Panc1 (cell line): ENCODE measurements at regions not wholly inside any gene's neighbourhood (a gene's known extent, or its start where the extent isn't known, plus 50 kb on each side); places are given as distances from the start of the nearest gene placed in this dataset.

Experiments
- ATAC-seq: fragments of 200-7000 bp; cut with Tn5 transposase; 2 replicates; pipeline ENCODE4 v1.9.1; 2020; ENCODE audit warnings: mild to moderate bottlenecking, moderate library complexity
- BruUV-seq: library from RNA; stranded (reverse); fragments of 400-500 nt; replicated peaks from 2 replicates; lab custom pipeline; 2021; lab: Mats Ljungman, UMichigan
- CTCF ChIA-PET: fragments of 300-600 bp; sonication (Branson Sonifier 250); formaldehyde crosslinking; loops from one replicate; lab custom pipeline; 2022; ENCODE audit warnings: antibody characterized with exemption; lab: Charles Lee
- POLR2A ChIA-PET: fragments of 300-600 bp; sonication (Branson Sonifier 250); formaldehyde crosslinking; loops from one replicate; lab custom pipeline; 2022; ENCODE audit warnings: antibody characterized with exemption; lab: Charles Lee
- DNase-seq: peaks from one replicate; pipeline ENCODE4 v3.0.0-alpha.2; 2010; ENCODE audit warnings: low read depth, low spot score
- H3K27ac ChIP-seq: 2 replicates; pipeline ENCODE4 v1.5.1; 2011; ENCODE audit warnings: mild to moderate bottlenecking, low read length, inconsistent platforms
- H3K27me3 ChIP-seq: fragments of 200-500 bp; sonication (Bioruptor generic); 2 replicates; pipeline ENCODE4 v1.6.0; 2014; ENCODE audit warnings: low read length, inconsistent platforms; ENCODE audit not compliant: control insufficient read depth, insufficient read depth
- H3K36me3 ChIP-seq: fragments of 200-500 bp; sonication (Bioruptor generic); 2 replicates; pipeline ENCODE4 v1.5.1; 2014; ENCODE audit warnings: inconsistent platforms, mild to moderate bottlenecking, low read length, moderate library complexity; ENCODE audit not compliant: control insufficient read depth, insufficient read depth
- H3K4me1 ChIP-seq: 2 replicates; pipeline ENCODE4 v1.5.1; 2011; ENCODE audit warnings: inconsistent platforms, mild to moderate bottlenecking, low read length, moderate library complexity; ENCODE audit not compliant: control insufficient read depth, insufficient read depth
- H3K4me3 ChIP-seq, 2 experiments: 2 replicates each; pipeline ENCODE4 v1.5.1; 2011 to 2012; ENCODE audit warnings: low read depth in 2 of 2, low read length in 2 of 2, mild to moderate bottlenecking in 2 of 2, inconsistent platforms in 1 of 2, moderate library complexity in 1 of 2
- H3K9me3 ChIP-seq: fragments of 200-500 bp; sonication (Bioruptor generic); 2 replicates; pipeline ENCODE4 v1.5.1; 2014; ENCODE audit warnings: low read depth, mild to moderate bottlenecking, inconsistent platforms, low read length, moderate library complexity; ENCODE audit not compliant: control insufficient read depth, insufficient read depth
- CTCF ChIP-seq: fragments of 450-650 bp; IDR thresholded peaks from 2 replicates; pipeline ENCODE4 v1.5.1; 2017; ENCODE audit warnings: mild to moderate bottlenecking
- POLR2AphosphoS5 ChIP-seq: IDR thresholded peaks from 2 replicates; pipeline ENCODE4 v1.6.1; 2012; ENCODE audit warnings: mild to moderate bottlenecking, low read depth, low read length, moderate library complexity
- REST ChIP-seq, 2 experiments: IDR thresholded peaks; 2 replicates each; pipeline ENCODE4 v1.6.1; 2011 to 2012; ENCODE audit warnings: low read depth in 2 of 2, control low read depth in 1 of 2, low read length in 1 of 2, mild to moderate bottlenecking in 1 of 2, moderate library complexity in 1 of 2; ENCODE audit not compliant: insufficient read depth in 1 of 2
- SIN3A ChIP-seq: IDR thresholded peaks from 2 replicates; pipeline ENCODE4 v1.6.1; 2012; ENCODE audit warnings: low read depth, mild to moderate bottlenecking, low read length, moderate library complexity, borderline replicate concordance; ENCODE audit not compliant: insufficient read depth
- TCF7L2 ChIP-seq: IDR thresholded peaks from 2 replicates; pipeline ENCODE4 v1.6.1; 2011; ENCODE audit warnings: mild to moderate bottlenecking, low read depth, low read length, inconsistent platforms
- in situ Hi-C: cut with HindIII; loops from 2 replicates; pipeline ENCODE4 v1.10.0; 2016; ENCODE audit warnings: low sequenced_read_pairs, low pct_unique_long_range_greater_than_20kb
- intact Hi-C: fragments of 100-400 bp; cut with micrococcal nuclease; formaldehyde crosslinking; loops from one replicate; pipeline ENCODE4 v1.10.0; 2022; ENCODE audit not compliant: unreplicated experiment

DNA sequence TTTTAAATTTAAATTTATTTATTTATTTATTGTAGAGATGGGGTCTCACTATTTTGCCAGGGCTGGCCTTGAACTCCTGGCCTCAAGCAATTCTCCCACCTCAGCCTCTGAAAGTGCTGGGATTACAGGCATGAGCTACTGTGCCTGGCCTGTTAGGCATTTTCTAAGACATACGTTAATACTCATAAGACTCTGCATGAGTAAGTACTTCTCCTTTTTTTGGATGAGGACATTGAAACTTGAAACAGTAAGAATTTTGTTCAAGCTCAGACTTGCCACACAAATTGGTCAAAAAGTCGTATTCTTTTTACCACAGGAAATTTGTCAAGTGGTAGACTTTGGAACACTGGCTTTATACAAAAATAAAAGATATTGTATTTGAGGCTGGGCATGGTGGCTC, 187.4 kb upstream of the RASSF8 start:
- no peak for ATAC-seq
- Histone ChIP-seq H3K4me1 (peaks cover 4% of the 10 kb centered on the region; the same call in 1 of the 2 replicates), H3K27ac (no peak overlapping the region), H3K36me3 (no peaks in the 10 kb centered on the region), H3K9me3 (no peaks in the 10 kb centered on the region), H3K4me3 (no peak overlapping the region), H3K27me3 (no peaks in the 10 kb centered on the region)
- DNase-seq: no peak
- ChIA-PET CTCF (no interaction called here), POLR2A (no interaction called here)
- no peak for TF ChIP-seq POLR2AphosphoS5
- no peak for TF ChIP-seq REST (IDR thresholded peaks at IDR 0.05; ENCODE audit: insufficient read depth in 1 of 2, low read depth in 2 of 2, low read length in 1 of 2)
- TF ChIP-seq CTCF: no peak
- TF ChIP-seq TCF7L2: no peak
- TF ChIP-seq SIN3A: no peak
- BruUV-seq: no TSS peak
- intact Hi-C loops: no loop called here
- in situ Hi-C loops: no loop called here

DNA sequence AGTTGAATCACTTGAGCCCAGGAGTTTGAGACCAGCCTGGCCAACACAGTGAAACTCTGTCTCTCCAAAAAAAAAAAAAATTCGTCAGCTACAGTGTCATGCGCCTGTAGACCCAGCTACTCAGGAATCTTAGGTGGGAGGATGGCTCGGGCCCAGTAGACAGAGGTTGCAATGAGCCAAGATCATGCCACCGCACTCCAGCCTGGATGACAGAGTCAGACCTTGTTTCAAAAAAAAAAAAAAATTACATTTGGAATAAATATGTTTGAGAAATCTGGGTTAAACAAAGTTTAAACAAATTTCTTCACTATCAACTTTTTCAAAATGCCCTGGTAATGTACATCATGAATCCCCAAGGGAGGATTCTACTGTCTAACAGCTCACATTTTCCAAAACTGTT, 187.0 kb upstream of the RASSF8 start:
- no TSS peak for BruUV-seq
- TF ChIP-seq POLR2AphosphoS5 (no peak), SIN3A (no peak), REST (IDR thresholded peaks at IDR 0.05; ENCODE audit: insufficient read depth in 1 of 2, low read depth in 2 of 2, low read length in 1 of 2) (no peak), TCF7L2 (no peak)
- H3K27me3 ChIP-seq: no peaks in the 10 kb centered on the region
- H3K4me1 ChIP-seq: peaks cover 4% of the 10 kb centered on the region; the same call in 1 of the 2 replicates
- H3K9me3 ChIP-seq: no peaks in the 10 kb centered on the region
- no peak overlapping the region for H3K27ac ChIP-seq
- intact Hi-C loops (no loop called here), in situ Hi-C loops (no loop called here)
- H3K4me3 ChIP-seq: no peak overlapping the region
- no peak for ATAC-seq
- no peaks in the 10 kb centered on the region for H3K36me3 ChIP-seq
- POLR2A ChIA-PET: interaction anchor here (0.6 to 0.7 kb wide), 2 partner anchors 14 to 314 kb away, joined by 3 to 13 read pairs; no protein-coding TSS in a partner anchor
- DNase-seq: no peak
- CTCF ChIA-PET: interaction anchor here (0.7 kb wide), 1 partner anchor 1219 kb away, joined by 5 read pairs; no protein-coding TSS in a partner anchor
